IMR-90 (cell line): ENCODE measurements at regions not wholly inside any gene's neighbourhood (a gene's known extent, or its start where the extent isn't known, plus 50 kb on each side); places are given as distances from the start of the nearest gene placed in this dataset.

Experiments
- ATAC-seq: fragments of 200-7000 bp; cut with Tn5 transposase; 2 replicates; pipeline ENCODE4 v1.9.1; 2020; ENCODE audit warnings: low read depth, mild to moderate bottlenecking, moderate library complexity
- BruUV-seq: library from RNA; stranded (reverse); fragments of 400-500 nt; replicated peaks from 2 replicates; lab custom pipeline; 2021; lab: Mats Ljungman, UMichigan
- CTCF ChIA-PET: fragments of 300-600 bp; formaldehyde crosslinking; extraction: SDS; loops from one replicate; lab custom pipeline; 2021; ENCODE audit warnings: antibody characterized with exemption; lab: Yijun Ruan, JAX
- POLR2A ChIA-PET: fragments of 300-600 bp; sonication (Branson Sonifier 250); formaldehyde crosslinking; loops from one replicate; lab custom pipeline; 2022; ENCODE audit warnings: antibody characterized with exemption; ENCODE audit not compliant: unreplicated experiment; lab: Charles Lee
- DNase-seq: peaks from one replicate; pipeline ENCODE4 v3.0.0; 2013
- H2AFZ ChIP-seq: replicated peaks from 2 replicates; pipeline ENCODE3; 2013; ENCODE audit warnings: low read length, mild to moderate bottlenecking; ENCODE audit not compliant: poor library complexity
- H2AK5ac ChIP-seq: 2 replicates; pipeline ENCODE4 v1.6.1; 2013; ENCODE audit warnings: low read depth, low read length, inconsistent platforms
- H2AK9ac ChIP-seq: replicated peaks from 2 replicates; pipeline ENCODE3; 2013; ENCODE audit warnings: mild to moderate bottlenecking, low read depth, low read length, moderate library complexity; ENCODE audit not compliant: poor library complexity
- H2BK120ac ChIP-seq: 2 replicates; pipeline ENCODE4 v1.6.1; 2013; ENCODE audit warnings: low read depth, low read length, inconsistent platforms
- H2BK15ac ChIP-seq: 3 replicates; pipeline ENCODE4 v1.6.1; 2013; ENCODE audit warnings: low read depth, low read length, inconsistent platforms
- H2BK20ac ChIP-seq: 2 replicates; pipeline ENCODE4 v1.6.1; 2013; ENCODE audit warnings: low read depth, mild to moderate bottlenecking, inconsistent platforms, low read length, moderate library complexity
- H2BK5ac ChIP-seq: 2 replicates; pipeline ENCODE4 v1.6.1; 2013; ENCODE audit warnings: mild to moderate bottlenecking, low read depth, low read length, inconsistent platforms; ENCODE audit not compliant: poor library complexity, severe bottlenecking
- H3K14ac ChIP-seq: replicated peaks from 2 replicates; pipeline ENCODE4 v1.6.1; 2013; ENCODE audit warnings: low read depth, low read length, inconsistent platforms
- H3K18ac ChIP-seq: 2 replicates; pipeline ENCODE4 v1.6.1; 2013; ENCODE audit warnings: low read depth, low read length, control low read depth
- H3K23ac ChIP-seq: 2 replicates; pipeline ENCODE4 v1.6.1; 2013; ENCODE audit warnings: low read depth, low read length, inconsistent platforms
- H3K27ac ChIP-seq: 2 replicates; pipeline ENCODE4 v1.5.1; 2013; ENCODE audit warnings: mild to moderate bottlenecking, control low read depth, low read length; ENCODE audit not compliant: insufficient read depth
- H3K27me3 ChIP-seq: 2 replicates; pipeline ENCODE4 v1.6.1; 2013; ENCODE audit warnings: low read length; ENCODE audit not compliant: control insufficient read depth, insufficient read depth
- H3K36me3 ChIP-seq: 2 replicates; pipeline ENCODE4 v1.6.1; 2013; ENCODE audit warnings: low read length, mixed read lengths; ENCODE audit not compliant: control insufficient read depth, insufficient read depth
- H3K4ac ChIP-seq: 2 replicates; pipeline ENCODE4 v1.6.1; 2013; ENCODE audit warnings: low read depth, low read length, inconsistent platforms
- H3K4me1 ChIP-seq: 2 replicates; pipeline ENCODE4 v1.6.1; 2013; ENCODE audit warnings: low read length, mixed read lengths; ENCODE audit not compliant: control insufficient read depth, insufficient read depth
- H3K4me2 ChIP-seq: 2 replicates; pipeline ENCODE4 v1.6.1; 2013; ENCODE audit warnings: low read depth, mild to moderate bottlenecking, control low read depth, low read length, moderate library complexity
- H3K4me3 ChIP-seq: 2 replicates; pipeline ENCODE4 v1.5.1; 2013; ENCODE audit warnings: low read depth, mild to moderate bottlenecking, control low read depth, low read length, moderate library complexity; ENCODE audit not compliant: insufficient read depth
- H3K56ac ChIP-seq: 2 replicates; pipeline ENCODE4 v1.6.1; 2013; ENCODE audit warnings: low read length, inconsistent platforms; ENCODE audit not compliant: insufficient read depth; ENCODE audit errors: extremely low read depth
- H3K79me1 ChIP-seq, 2 experiments: 2 replicates each; pipeline ENCODE4 v1.6.1; 2013; ENCODE audit warnings: low read length in 2 of 2, inconsistent platforms in 1 of 2, low read depth in 1 of 2
- H3K9ac ChIP-seq: 2 replicates; pipeline ENCODE4 v1.6.1; 2013; ENCODE audit warnings: low read depth, low read length, control low read depth
- H3K9me1 ChIP-seq: 2 replicates; pipeline ENCODE4 v1.6.1; 2013; ENCODE audit warnings: low read length, inconsistent platforms; ENCODE audit not compliant: insufficient read depth
- H3K9me3 ChIP-seq: 2 replicates; pipeline ENCODE4 v1.6.1; 2013; ENCODE audit warnings: low read length; ENCODE audit not compliant: control insufficient read depth, insufficient read depth
- H4K20me1 ChIP-seq: 2 replicates; pipeline ENCODE4 v1.6.1; 2013; ENCODE audit warnings: low read length, inconsistent platforms; ENCODE audit not compliant: insufficient read depth
- H4K5ac ChIP-seq: 2 replicates; pipeline ENCODE4 v1.6.1; 2013; ENCODE audit warnings: mild to moderate bottlenecking, low read depth, low read length, control low read depth
- H4K8ac ChIP-seq, 2 experiments: 2 replicates each; pipeline ENCODE4 v1.6.1; 2013; ENCODE audit warnings: low read depth in 2 of 2, low read length in 2 of 2, control low read depth in 1 of 2, inconsistent platforms in 1 of 2
- H4K91ac ChIP-seq: 2 replicates; pipeline ENCODE4 v1.6.1; 2013; ENCODE audit warnings: low read depth, low read length, inconsistent platforms; ENCODE audit not compliant: insufficient read depth
- CHD1 ChIP-seq: IDR thresholded peaks from 2 replicates; pipeline ENCODE4 v1.6.1; 2012; ENCODE audit warnings: low read depth, low read length, improper control_type of control experiment
- FOS ChIP-seq: fragments of 150-350 bp; IDR thresholded peaks from 2 replicates; pipeline ENCODE4 v1.6.1; 2016; ENCODE audit warnings: low read depth, low read length
- MAZ ChIP-seq: IDR thresholded peaks from 2 replicates; pipeline ENCODE4 v1.6.1; 2012; ENCODE audit warnings: low read depth, mild to moderate bottlenecking, low read length, improper control_type of control experiment, moderate library complexity, borderline replicate concordance
- NFE2L2 ChIP-seq: fragments of 150-350 bp; IDR thresholded peaks from 2 replicates; pipeline ENCODE4 v1.6.1; 2016; ENCODE audit warnings: low read depth, mild to moderate bottlenecking, low read length
- RFX5 ChIP-seq: IDR thresholded peaks from 2 replicates; pipeline ENCODE4 v1.8.0; 2012; ENCODE audit warnings: low read depth, mild to moderate bottlenecking, low read length, moderate library complexity
- USF2 ChIP-seq: fragments of 150-350 bp; IDR thresholded peaks from 2 replicates; pipeline ENCODE4 v1.6.1; 2017; ENCODE audit warnings: mild to moderate bottlenecking, antibody characterized with exemption, low read length, low read depth
- WGBS, 2 experiments: methylation state at CpG; one replicate each; pipeline versions ENCODE4 v1.1.5 to v1.1.7; 2013; ENCODE audit warnings: missing lambda C conversion rate in 2 of 2; ENCODE audit not compliant: insufficient read length in 1 of 2; ENCODE audit errors: extremely low coverage in 2 of 2; 5-methylcytosine and 5-hydroxymethylcytosine counted together
- dilution Hi-C: fragments of 300-500 bp; cut with HindIII; formaldehyde crosslinking; loops from one replicate; pipeline ENCODE4 v1.14.3; 2018; ENCODE audit warnings: low sequenced_read_pairs; ENCODE audit not compliant: unreplicated experiment
- in situ Hi-C: fragments of 300-500 bp; cut with MboI; formaldehyde crosslinking; loops from 3 replicates; pipeline ENCODE4 v1.14.3; 2019; ENCODE audit warnings: low sequenced_read_pairs, inconsistent platforms, mixed read lengths
- intact Hi-C: fragments of 100-400 bp; cut with micrococcal nuclease; formaldehyde crosslinking; loops from 2 replicates; pipeline ENCODE4 v1.10.0; 2022

- Histone ChIP-seq H3K18ac (no peak overlapping the region), H3K27ac (no peak overlapping the region), H2AFZ (no peak overlapping the region), H3K56ac (no peak overlapping the region), H3K14ac (no peak overlapping the region), H3K4me3 (no peak overlapping the region), H2BK15ac (no peak overlapping the region), H4K91ac (no peak overlapping the region), H4K5ac (no peak overlapping the region), H3K23ac (no peak overlapping the region), H3K36me3 (no peaks in the 10 kb centered on the region), H3K9me1 (no peaks in the 10 kb centered on the region), H2BK5ac (no peak overlapping the region), H4K20me1 (no peaks in the 10 kb centered on the region), H3K9ac (no peak overlapping the region), H2BK120ac (no peak overlapping the region), H3K9me3 (peaks cover 23% of the 10 kb centered on the region; the same call in 1 of the 2 replicates), H3K79me1 (no peaks in the 10 kb centered on the region), H4K8ac (no peak overlapping the region), H2BK20ac (no peak overlapping the region), H3K4me2 (no peak overlapping the region), H2AK9ac (no peak overlapping the region), H2AK5ac (no peak overlapping the region), H3K4me1 (no peaks in the 10 kb centered on the region), H3K27me3 (no peaks in the 10 kb centered on the region), H3K4ac (no peak overlapping the region)
- no peak for ATAC-seq
- intact Hi-C loops = no loop called here
- no TSS peak for BruUV-seq
- no peak for DNase-seq
- ChIA-PET POLR2A (no interaction called here), CTCF (no interaction called here)
- in situ Hi-C loops = no loop called here
- dilution Hi-C loops = no loop called here
- WGBS, 2 experiments = no CpG with 5 or more reads among the region's 5 CpGs
- TF ChIP-seq MAZ (no peak), RFX5 (no peak), USF2 (no peak), FOS (no peak), NFE2L2 (no peak), CHD1 (no peak)
Measured at GRCh38 chr7:63027075-63027474, 971.6 kb upstream of the ZNF722 start.
